ENCODE measurements at regions not wholly inside any gene's neighbourhood (a gene's known extent, or its start where the extent isn't known, plus 50 kb on each side); places are given as distances from the start of the nearest gene placed in this dataset.

GRCh38 chr11:134625151-134625550 lies 213.1 kb upstream of the B3GAT1 start:
- Histone ChIP-seq H3K4me3 (no peak overlapping the region), H2AFZ (replicated peaks) (no peak overlapping the region), H3K79me2 (ENCODE audit: low read depth) (no peaks in the 10 kb centered on the region), H4K20me1 (ENCODE audit: low read depth) (no peaks in the 10 kb centered on the region), H3K4me1 (no peaks in the 10 kb centered on the region), H3K4me2 (no peak overlapping the region), H3K27me3 (no peaks in the 10 kb centered on the region), H3K9ac (no peak overlapping the region), H3K27ac (no peak overlapping the region), H3K36me3 (no peaks in the 10 kb centered on the region), H3K9me3 (ENCODE audit: low read depth) (no peaks in the 10 kb centered on the region), H3F3A (ENCODE audit: low read depth) (no peaks in the 10 kb centered on the region)
- H3K4me3 Mint-ChIP-seq, result no peak overlapping the region
- no peaks in the 10 kb centered on the region for H3K27me3 Mint-ChIP-seq (ENCODE audit: insufficient read depth, low read depth)
- TF ChIP-seq EZH2 (IDR thresholded peaks at IDR 0.05) (no peak), CTCF (IDR thresholded peaks at IDR 0.05) (no peak), EZH2phosphoT487 (IDR thresholded peaks at IDR 0.05) (no peak)
- H3K4me1 Mint-ChIP-seq, result peaks cover 7% of the 10 kb centered on the region
- no peak for DNase-seq (ENCODE audit: low spot score)
- no peaks in the 10 kb centered on the region for H3K36me3 Mint-ChIP-seq
- H3K27ac Mint-ChIP-seq, result no peak overlapping the region
- no peaks in the 10 kb centered on the region for H3K9me3 Mint-ChIP-seq

GRCh38 chr11:134624166-134624920 lies 212.3 kb upstream of the B3GAT1 start:
- Histone ChIP-seq H3K9me3 (ENCODE audit: low read depth) (no peaks in the 10 kb centered on the region), H3K4me2 (no peak overlapping the region), H3K4me3 (no peak overlapping the region), H3K4me1 (no peaks in the 10 kb centered on the region), H2AFZ (replicated peaks) (no peak overlapping the region), H4K20me1 (ENCODE audit: low read depth) (no peaks in the 10 kb centered on the region), H3F3A (ENCODE audit: low read depth) (no peaks in the 10 kb centered on the region), H3K36me3 (no peaks in the 10 kb centered on the region), H3K27me3 (no peaks in the 10 kb centered on the region), H3K79me2 (ENCODE audit: low read depth) (no peaks in the 10 kb centered on the region), H3K27ac (no peak overlapping the region), H3K9ac (no peak overlapping the region)
- TF ChIP-seq EZH2phosphoT487 (IDR thresholded peaks at IDR 0.05), result no peak
- no peak for TF ChIP-seq CTCF (IDR thresholded peaks at IDR 0.05)
- no peak for TF ChIP-seq EZH2 (IDR thresholded peaks at IDR 0.05)
- Mint-ChIP-seq H3K27ac (no peak overlapping the region), H3K9me3 (no peaks in the 10 kb centered on the region), H3K36me3 (no peaks in the 10 kb centered on the region), H3K27me3 (ENCODE audit: insufficient read depth, low read depth) (no peaks in the 10 kb centered on the region), H3K4me1 (peaks cover 11% of the 10 kb centered on the region), H3K4me3 (no peak overlapping the region)
- DNase-seq (ENCODE audit: low spot score), result no peak

- no peaks in the 10 kb centered on the region for H3K27me3 Mint-ChIP-seq (ENCODE audit: insufficient read depth, low read depth)
- H3K4me3 Mint-ChIP-seq, result no peak overlapping the region
- H3K36me3 Mint-ChIP-seq, result no peaks in the 10 kb centered on the region
- Histone ChIP-seq H3K36me3 (no peaks in the 10 kb centered on the region), H3K4me3 (no peak overlapping the region), H3K79me2 (ENCODE audit: low read depth) (no peaks in the 10 kb centered on the region), H3F3A (ENCODE audit: low read depth) (no peaks in the 10 kb centered on the region), H3K4me2 (no peak overlapping the region), H4K20me1 (ENCODE audit: low read depth) (no peaks in the 10 kb centered on the region), H3K9ac (no peak overlapping the region), H3K27ac (no peak overlapping the region), H3K4me1 (no peaks in the 10 kb centered on the region), H3K27me3 (no peaks in the 10 kb centered on the region), H3K9me3 (ENCODE audit: low read depth) (no peaks in the 10 kb centered on the region), H2AFZ (replicated peaks) (no peak overlapping the region)
- TF ChIP-seq EZH2phosphoT487 (IDR thresholded peaks at IDR 0.05), result no peak
- TF ChIP-seq EZH2 (IDR thresholded peaks at IDR 0.05), result no peak
- TF ChIP-seq CTCF (IDR thresholded peaks at IDR 0.05), result no peak
- H3K4me1 Mint-ChIP-seq, result peaks cover 17% of the 10 kb centered on the region
- no peak overlapping the region for H3K27ac Mint-ChIP-seq
- H3K9me3 Mint-ChIP-seq, result no peaks in the 10 kb centered on the region
- no peak for DNase-seq (ENCODE audit: low spot score)
These were observed 211.7 kb upstream of the B3GAT1 start for GRCh38 chr11:134623711-134624110.
